Suprapubic skin (tissue), 4 donors: ENCODE measurements at regions not wholly inside any gene's neighbourhood (a gene's known extent, or its start where the extent isn't known, plus 50 kb on each side); places are given as distances from the start of the nearest gene placed in this dataset.

ENCODE experiments used
- DNase-seq, 2 donors: peaks; one replicate each; pipeline ENCODE4 v3.0.0-alpha.2; 2019; ENCODE audit warnings: low spot score in 2 of 2
- H3K27ac ChIP-seq: fragments of 200-600 bp; sonication (generic); one replicate; pipeline ENCODE4 v1.5.1; 2019
- H3K27me3 ChIP-seq: fragments of 200-600 bp; sonication (generic); one replicate; pipeline ENCODE4 v1.5.1; 2019
- H3K36me3 ChIP-seq: fragments of 200-600 bp; sonication (generic); one replicate; pipeline ENCODE4 v1.5.1; 2019
- H3K4me1 ChIP-seq: fragments of 200-600 bp; sonication (generic); one replicate; pipeline ENCODE4 v1.5.1; 2019
- H3K4me3 ChIP-seq: fragments of 200-600 bp; sonication (generic); one replicate; pipeline ENCODE4 v1.5.1; 2019; ENCODE audit warnings: mild to moderate bottlenecking
- H3K9me3 ChIP-seq: fragments of 200-600 bp; sonication (generic); one replicate; pipeline ENCODE4 v1.5.1; 2019
- EP300 ChIP-seq: sonication (generic); formaldehyde crosslinking; IDR thresholded peaks from one replicate; pipeline ENCODE4 v1.6.1; 2017; ENCODE audit warnings: antibody characterized with exemption
- POLR2A ChIP-seq, 2 donors: fragments of 450-650 bp; IDR thresholded peaks; one replicate each; pipeline ENCODE4 v1.6.1; 2017; ENCODE audit warnings: antibody characterized with exemption in 2 of 2, mild to moderate bottlenecking in 2 of 2, moderate library complexity in 2 of 2
- POLR2AphosphoS5 ChIP-seq, 3 donors: sonication (generic); formaldehyde crosslinking; IDR thresholded peaks; one replicate each; pipeline ENCODE4 v1.6.1; 2017; ENCODE audit warnings: antibody characterized with exemption in 3 of 3
- WGBS: methylation state at CpG from one replicate; pipeline ENCODE4 v1.1.5; 2018; 5-methylcytosine and 5-hydroxymethylcytosine counted together
- TF ChIP-seq, protein P1 (sequence below), 2 donors: fragments of 200-600 bp in 1 of 2; fragments of 450-650 bp in 1 of 2; sonication (generic) in 1 of 2; IDR thresholded peaks; one replicate each; pipeline ENCODE4 v1.5.1; 2016 to 2019; ENCODE audit warnings: antibody characterized with exemption in 2 of 2, mild to moderate bottlenecking in 1 of 2, moderate library complexity in 1 of 2

DNA sequence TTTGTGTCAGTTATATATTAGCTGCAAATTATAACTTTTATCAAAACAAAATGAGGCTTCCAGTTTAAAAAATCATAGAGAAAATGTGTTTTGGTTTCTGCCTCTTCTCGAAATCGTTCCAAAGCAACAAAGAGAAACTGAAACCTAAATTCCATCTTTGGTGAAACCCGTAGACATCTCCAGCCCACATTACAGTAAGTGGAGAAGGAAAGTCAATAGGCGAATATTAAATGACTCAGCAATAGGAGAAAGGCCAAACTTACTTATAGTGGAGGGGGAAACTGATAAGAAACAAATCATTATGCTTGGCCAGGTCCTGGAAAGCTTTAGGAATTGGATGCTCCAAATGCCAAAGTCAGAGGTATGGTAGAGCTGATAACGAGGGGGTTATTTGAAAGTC is 103.0 kb upstream of the SHISA6 start:
- Histone ChIP-seq H3K4me1 (peaks cover 14% of the 10 kb centered on the region), H3K4me3 (no peak overlapping the region), H3K27me3 (no peaks in the 10 kb centered on the region), H3K27ac (no peak overlapping the region), H3K36me3 (no peaks in the 10 kb centered on the region), H3K9me3 (no peaks in the 10 kb centered on the region)
- no peak for TF ChIP-seq EP300
- 52% methylated on average over 5 of the region's 5 CpGs for WGBS
- no peak for DNase-seq

DNA sequence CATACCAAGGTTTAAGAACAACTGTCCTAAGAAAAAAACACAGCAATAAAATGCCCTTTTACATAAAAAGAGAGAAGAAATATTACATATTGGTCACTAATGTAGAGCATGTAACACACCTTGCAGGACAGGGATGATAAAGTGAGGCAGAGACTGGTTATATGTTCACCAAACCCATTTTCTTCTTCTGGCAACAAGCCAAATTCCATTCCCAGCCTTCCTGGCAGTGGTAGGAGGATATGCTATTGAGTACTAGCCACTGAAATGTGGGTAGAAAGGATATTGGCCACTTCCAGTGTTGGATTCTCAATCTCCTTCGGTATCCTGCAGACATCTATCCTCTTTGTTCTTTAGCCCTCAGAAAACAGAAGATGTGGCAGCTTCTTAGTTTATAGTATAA is 105.2 kb upstream of the SHISA6 start:
- H3K36me3 ChIP-seq: no peaks in the 10 kb centered on the region
- H3K9me3 ChIP-seq: no peaks in the 10 kb centered on the region
- no peak overlapping the region for H3K27ac ChIP-seq
- no peak for DNase-seq
- H3K4me1 ChIP-seq: peaks cover 11% of the 10 kb centered on the region
- WGBS: 69% methylated on average over 1 of the region's 1 CpG
- H3K4me3 ChIP-seq: no peak overlapping the region
- no peak for TF ChIP-seq POLR2AphosphoS5 (IDR thresholded peaks at IDR 0.05)
- no peak for TF ChIP-seq POLR2A (IDR thresholded peaks at IDR 0.05)
- TF ChIP-seq EP300: no peak
- TF ChIP-seq, protein P1, sequence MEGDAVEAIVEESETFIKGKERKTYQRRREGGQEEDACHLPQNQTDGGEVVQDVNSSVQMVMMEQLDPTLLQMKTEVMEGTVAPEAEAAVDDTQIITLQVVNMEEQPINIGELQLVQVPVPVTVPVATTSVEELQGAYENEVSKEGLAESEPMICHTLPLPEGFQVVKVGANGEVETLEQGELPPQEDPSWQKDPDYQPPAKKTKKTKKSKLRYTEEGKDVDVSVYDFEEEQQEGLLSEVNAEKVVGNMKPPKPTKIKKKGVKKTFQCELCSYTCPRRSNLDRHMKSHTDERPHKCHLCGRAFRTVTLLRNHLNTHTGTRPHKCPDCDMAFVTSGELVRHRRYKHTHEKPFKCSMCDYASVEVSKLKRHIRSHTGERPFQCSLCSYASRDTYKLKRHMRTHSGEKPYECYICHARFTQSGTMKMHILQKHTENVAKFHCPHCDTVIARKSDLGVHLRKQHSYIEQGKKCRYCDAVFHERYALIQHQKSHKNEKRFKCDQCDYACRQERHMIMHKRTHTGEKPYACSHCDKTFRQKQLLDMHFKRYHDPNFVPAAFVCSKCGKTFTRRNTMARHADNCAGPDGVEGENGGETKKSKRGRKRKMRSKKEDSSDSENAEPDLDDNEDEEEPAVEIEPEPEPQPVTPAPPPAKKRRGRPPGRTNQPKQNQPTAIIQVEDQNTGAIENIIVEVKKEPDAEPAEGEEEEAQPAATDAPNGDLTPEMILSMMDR (IDR thresholded peaks at IDR 0.05): no peak
- no peaks in the 10 kb centered on the region for H3K27me3 ChIP-seq

DNA sequence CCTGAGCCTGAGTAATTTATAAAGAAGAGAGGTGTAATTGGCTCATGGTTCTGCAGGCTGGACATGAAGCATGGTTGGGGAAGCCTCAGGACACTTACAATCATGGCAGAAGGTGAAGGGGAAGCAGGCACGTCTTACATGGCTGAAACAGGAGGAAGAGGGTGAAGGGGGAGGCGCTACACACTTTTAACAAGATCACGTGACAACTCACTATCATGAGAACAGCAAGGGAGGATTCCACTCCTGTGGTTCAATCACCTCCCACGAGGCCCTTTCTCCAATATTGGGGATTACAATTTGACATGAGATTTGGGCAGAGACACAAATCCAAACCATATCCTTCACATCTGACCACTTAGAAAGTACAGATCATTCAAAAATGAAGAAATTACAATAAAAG is 110.6 kb upstream of the SHISA6 start:
- TF ChIP-seq POLR2AphosphoS5 (IDR thresholded peaks at IDR 0.05) (no peak), POLR2A (IDR thresholded peaks at IDR 0.05) (no peak), EP300 (no peak)
- TF ChIP-seq, protein P1 (IDR thresholded peaks at IDR 0.05): no peak
- DNase-seq: no peak
- Histone ChIP-seq H3K27me3 (no peaks in the 10 kb centered on the region), H3K4me3 (no peak overlapping the region), H3K36me3 (no peaks in the 10 kb centered on the region), H3K27ac (no peak overlapping the region), H3K4me1 (no peaks in the 10 kb centered on the region), H3K9me3 (no peaks in the 10 kb centered on the region)
- WGBS: 64% methylated on average over 4 of the region's 4 CpGs

DNA sequence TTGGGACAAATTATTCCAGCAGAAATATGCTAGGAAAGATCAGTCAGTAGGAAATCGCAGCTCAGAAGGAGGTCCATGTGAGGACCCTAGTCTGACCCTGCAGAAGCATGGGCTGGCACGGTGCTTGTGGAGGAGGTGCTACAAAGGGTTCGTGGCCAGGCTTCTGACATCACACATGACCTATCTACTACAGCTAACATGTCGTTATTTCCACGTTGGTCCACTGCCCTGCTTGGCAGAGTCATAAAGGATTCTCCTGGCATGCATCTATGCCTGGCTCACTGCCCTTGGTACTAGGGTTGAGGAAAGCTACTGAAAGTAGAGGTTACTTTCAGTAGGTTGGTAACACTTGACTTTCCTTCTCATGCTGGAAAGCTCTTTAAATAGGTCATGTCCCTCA is 118.1 kb upstream of the SHISA6 start:
- H3K36me3 ChIP-seq: no peaks in the 10 kb centered on the region
- TF ChIP-seq EP300: no peak
- no peak for DNase-seq
- 31% methylated on average over 5 of the region's 5 CpGs for WGBS
- no peaks in the 10 kb centered on the region for H3K27me3 ChIP-seq
- H3K4me1 ChIP-seq: peaks cover 4% of the 10 kb centered on the region
- no peak overlapping the region for H3K4me3 ChIP-seq
- H3K27ac ChIP-seq: no peak overlapping the region
- H3K9me3 ChIP-seq: no peaks in the 10 kb centered on the region

DNA sequence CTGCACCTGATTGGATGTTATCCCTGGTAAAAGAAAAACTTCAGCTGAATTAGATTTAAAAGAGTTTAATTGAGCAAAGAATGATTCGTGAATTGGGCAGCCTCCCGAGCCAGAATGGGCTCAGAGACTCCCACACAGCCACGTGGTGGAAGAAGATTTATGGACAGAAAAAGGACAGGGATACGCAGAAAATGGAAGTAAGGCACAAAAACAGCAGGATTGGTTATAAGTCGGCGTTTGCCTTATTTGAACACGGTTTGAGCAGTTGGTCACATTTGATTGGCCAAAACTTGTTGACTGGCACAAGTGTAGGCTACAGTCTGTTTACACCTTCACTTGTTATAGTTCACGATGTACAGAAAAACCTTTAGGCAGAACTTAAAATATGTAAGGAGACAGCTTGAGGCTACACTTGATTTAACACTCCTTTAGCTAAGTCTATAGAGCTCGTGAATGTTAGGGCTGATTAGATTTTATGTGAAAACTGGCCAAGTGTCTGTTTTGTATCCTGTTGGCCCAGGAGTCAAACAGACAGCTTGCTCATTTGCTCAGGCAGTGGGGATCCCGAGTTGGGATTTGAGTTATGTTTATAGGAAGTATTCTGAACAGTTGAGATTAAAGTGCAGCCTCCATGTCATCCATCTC is 119.5 kb upstream of the SHISA6 start:
- Histone ChIP-seq H3K27me3 (no peaks in the 10 kb centered on the region), H3K27ac (no peak overlapping the region), H3K36me3 (no peaks in the 10 kb centered on the region), H3K9me3 (no peaks in the 10 kb centered on the region), H3K4me3 (no peak overlapping the region), H3K4me1 (peaks cover 4% of the 10 kb centered on the region)
- WGBS: 38% methylated on average over 10 of the region's 10 CpGs
- TF ChIP-seq POLR2A (IDR thresholded peaks at IDR 0.05) (no peak), EP300 (no peak), POLR2AphosphoS5 (IDR thresholded peaks at IDR 0.05) (no peak)
- TF ChIP-seq, protein P1 (IDR thresholded peaks at IDR 0.05): no peak
- DNase-seq: no peak

DNA sequence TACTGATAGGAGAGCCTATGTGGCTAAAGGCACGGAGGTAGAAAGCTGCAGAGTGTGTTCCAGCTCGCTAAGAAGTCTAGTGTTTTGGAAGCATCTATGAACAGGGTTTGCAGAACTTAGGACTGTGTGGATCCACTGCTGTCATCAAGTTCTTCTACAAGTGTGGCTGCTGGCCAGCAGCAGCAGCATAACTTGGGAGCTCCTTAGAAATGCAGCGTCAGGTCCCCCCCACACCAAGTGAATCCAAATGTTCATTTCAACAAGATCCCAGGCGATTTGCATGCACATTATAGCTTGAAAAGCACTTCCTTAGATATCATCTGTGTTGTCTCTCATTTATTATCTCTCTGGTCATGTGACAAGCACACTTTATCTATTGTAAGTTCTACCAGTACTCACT is 131.9 kb upstream of the SHISA6 start:
- no peak for TF ChIP-seq POLR2AphosphoS5 (IDR thresholded peaks at IDR 0.05)
- TF ChIP-seq, protein P1 (IDR thresholded peaks at IDR 0.05): no peak
- no peak for TF ChIP-seq EP300
- TF ChIP-seq POLR2A (IDR thresholded peaks at IDR 0.05): no peak
- H3K36me3 ChIP-seq: no peaks in the 10 kb centered on the region
- no peaks in the 10 kb centered on the region for H3K27me3 ChIP-seq
- H3K27ac ChIP-seq: no peak overlapping the region
- DNase-seq: no peak
- H3K4me3 ChIP-seq: no peak overlapping the region
- 58% methylated on average over 4 of the region's 4 CpGs for WGBS
- no peaks in the 10 kb centered on the region for H3K9me3 ChIP-seq
- H3K4me1 ChIP-seq: no peaks in the 10 kb centered on the region
